ENCODE measurements at regions not wholly inside any gene's neighbourhood (a gene's known extent, or its start where the extent isn't known, plus 50 kb on each side); places are given as distances from the start of the nearest gene placed in this dataset.

- no peak overlapping the region for H2AFZ ChIP-seq (ENCODE audit: low read length)
- no peak overlapping the region for H3K4me3 ChIP-seq (ENCODE audit: low read depth, low read length, poor library complexity, severe bottlenecking)
- no TSS peak for BruUV-seq (replicated peaks)
- H3K36me3 ChIP-seq (ENCODE audit: insufficient read depth, low read length), result no peaks in the 10 kb centered on the region
- no peak overlapping the region for H3K27ac ChIP-seq (ENCODE audit: low read depth, low read length, poor library complexity, severe bottlenecking)
- H3K9me3 ChIP-seq (ENCODE audit: low read length), result no peaks in the 10 kb centered on the region
- no peak overlapping the region for H3K4me2 ChIP-seq (ENCODE audit: low read length)
- POLR2A ChIA-PET, result interaction anchor here (0.6 kb wide), 1 partner anchor 10 kb away, joined by 3 read pairs; no protein-coding TSS in a partner anchor
- H3K9me2 ChIP-seq (ENCODE audit: insufficient read depth, low read length), result no peaks in the 10 kb centered on the region
- no peak for DNase-seq (ENCODE audit: low spot score)
- H3K4me1 ChIP-seq (ENCODE audit: insufficient read depth, low read length, poor library complexity, severe bottlenecking), result no peaks in the 10 kb centered on the region
- TF ChIP-seq EZH2phosphoT487 (IDR thresholded peaks at IDR 0.05; ENCODE audit: borderline replicate concordance, low read depth, low read length) (no peak), CTCF (conservative IDR thresholded peaks at IDR 0.05; ENCODE audit: low read length) (no peak)
- intact Hi-C loops (cut with micrococcal nuclease; ENCODE audit: unreplicated experiment), result no loop called here
- H3K79me2 ChIP-seq (ENCODE audit: insufficient read depth, low read depth, low read length), result no peaks in the 10 kb centered on the region
- CTCF ChIA-PET (ENCODE audit: unreplicated experiment), result no interaction called here
- no peaks in the 10 kb centered on the region for H4K20me1 ChIP-seq (ENCODE audit: insufficient read depth, low read length)
These were observed 111.9 kb upstream of the RPS23 start for GRCh38 chr5:82390088-82390487.

- intact Hi-C loops (cut with micrococcal nuclease; ENCODE audit: unreplicated experiment), result no loop called here
- H3K4me3 ChIP-seq (ENCODE audit: low read depth, low read length, poor library complexity, severe bottlenecking), result no peak overlapping the region
- H3K4me1 ChIP-seq (ENCODE audit: insufficient read depth, low read length, poor library complexity, severe bottlenecking), result no peaks in the 10 kb centered on the region
- H2AFZ ChIP-seq (ENCODE audit: low read length), result no peak overlapping the region
- H3K4me2 ChIP-seq (ENCODE audit: low read length), result no peak overlapping the region
- DNase-seq (ENCODE audit: low spot score), result no peak
- no peaks in the 10 kb centered on the region for H4K20me1 ChIP-seq (ENCODE audit: insufficient read depth, low read length)
- ChIA-PET POLR2A (no interaction called here), CTCF (ENCODE audit: unreplicated experiment) (no interaction called here)
- no peak for TF ChIP-seq EZH2phosphoT487 (IDR thresholded peaks at IDR 0.05; ENCODE audit: borderline replicate concordance, low read depth, low read length)
- no peak for TF ChIP-seq CTCF (conservative IDR thresholded peaks at IDR 0.05; ENCODE audit: low read length)
- H3K36me3 ChIP-seq (ENCODE audit: insufficient read depth, low read length), result no peaks in the 10 kb centered on the region
- no peaks in the 10 kb centered on the region for H3K79me2 ChIP-seq (ENCODE audit: insufficient read depth, low read depth, low read length)
- no peaks in the 10 kb centered on the region for H3K9me2 ChIP-seq (ENCODE audit: insufficient read depth, low read length)
- no peak overlapping the region for H3K27ac ChIP-seq (ENCODE audit: low read depth, low read length, poor library complexity, severe bottlenecking)
- BruUV-seq (replicated peaks), result no TSS peak
- no peaks in the 10 kb centered on the region for H3K9me3 ChIP-seq (ENCODE audit: low read length)
These were observed 111.2 kb upstream of the RPS23 start for GRCh38 chr5:82389347-82389746.

- H2AFZ ChIP-seq (ENCODE audit: low read length), result no peak overlapping the region
- ChIA-PET POLR2A (no interaction called here), CTCF (ENCODE audit: unreplicated experiment) (no interaction called here)
- H3K9me3 ChIP-seq (ENCODE audit: low read length), result no peaks in the 10 kb centered on the region
- H3K4me3 ChIP-seq (ENCODE audit: low read depth, low read length, poor library complexity, severe bottlenecking), result no peak overlapping the region
- H3K4me2 ChIP-seq (ENCODE audit: low read length), result no peak overlapping the region
- no peak overlapping the region for H3K27ac ChIP-seq (ENCODE audit: low read depth, low read length, poor library complexity, severe bottlenecking)
- no peaks in the 10 kb centered on the region for H3K36me3 ChIP-seq (ENCODE audit: insufficient read depth, low read length)
- no peaks in the 10 kb centered on the region for H4K20me1 ChIP-seq (ENCODE audit: insufficient read depth, low read length)
- H3K79me2 ChIP-seq (ENCODE audit: insufficient read depth, low read depth, low read length), result no peaks in the 10 kb centered on the region
- TF ChIP-seq EZH2phosphoT487 (IDR thresholded peaks at IDR 0.05; ENCODE audit: borderline replicate concordance, low read depth, low read length), result no peak
- TF ChIP-seq CTCF (conservative IDR thresholded peaks at IDR 0.05; ENCODE audit: low read length), result no peak
- BruUV-seq (replicated peaks), result no TSS peak
- H3K9me2 ChIP-seq (ENCODE audit: insufficient read depth, low read length), result no peaks in the 10 kb centered on the region
- no peaks in the 10 kb centered on the region for H3K4me1 ChIP-seq (ENCODE audit: insufficient read depth, low read length, poor library complexity, severe bottlenecking)
- intact Hi-C loops (cut with micrococcal nuclease; ENCODE audit: unreplicated experiment), result no loop called here
- DNase-seq (ENCODE audit: low spot score), result no peak
These were observed 110.0 kb upstream of the RPS23 start for GRCh38 chr5:82388181-82388580.
